NCI-H2081 (cell line): ENCODE measurements at regions not wholly inside any gene's neighbourhood (a gene's known extent, or its start where the extent isn't known, plus 50 kb on each side); places are given as distances from the start of the nearest gene placed in this dataset.

ENCODE experiments used
- DNase-seq, 2 experiments: peaks; one replicate each; lab custom pipeline; 2025; lab: John Stamatoyannopoulos, UW

DNA sequence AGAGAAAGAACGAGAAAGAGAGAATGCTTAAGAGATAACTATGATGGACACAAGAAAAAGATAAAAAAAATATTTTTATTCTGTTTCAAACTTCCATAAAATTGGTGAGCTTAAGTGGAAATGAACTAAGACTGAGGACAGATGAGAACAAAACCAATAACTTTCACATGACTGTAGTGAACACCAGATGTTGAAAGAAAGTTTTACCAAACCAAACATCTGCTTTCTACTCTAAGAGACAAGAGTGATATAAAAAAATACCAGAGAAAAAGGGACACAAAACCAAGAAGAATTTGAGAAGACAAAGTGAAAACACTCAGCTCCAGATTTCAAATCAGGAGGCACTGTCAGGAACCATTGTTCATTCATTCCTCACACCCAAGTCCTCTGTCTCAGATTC lies 147.9 kb downstream of the IMPG2 start:
- no peak for DNase-seq

DNA sequence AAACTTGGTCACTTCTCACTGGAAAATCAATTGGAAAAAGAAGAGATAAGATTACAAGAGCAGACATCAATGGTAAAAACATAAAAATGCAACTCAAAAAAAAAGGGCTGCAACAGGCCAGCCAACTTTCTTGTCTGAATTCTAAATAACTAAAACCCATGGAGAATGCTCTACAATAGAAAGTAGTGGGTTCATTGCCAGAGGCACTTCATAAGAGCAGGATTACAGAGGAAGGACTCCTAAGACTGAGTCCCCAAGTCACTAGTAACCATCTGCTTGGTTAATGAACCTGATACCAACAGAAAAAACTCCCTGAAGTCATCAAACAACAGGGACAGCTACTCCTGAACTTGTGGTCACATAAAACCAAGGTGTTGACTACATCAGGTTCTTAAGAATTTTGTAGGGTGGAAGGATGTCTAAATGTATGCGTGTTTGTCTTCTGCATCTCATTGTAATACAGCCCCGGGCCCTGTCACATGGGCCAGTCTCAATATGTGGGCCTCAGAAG lies 148.6 kb downstream of the IMPG2 start:
- no peak for DNase-seq

DNA sequence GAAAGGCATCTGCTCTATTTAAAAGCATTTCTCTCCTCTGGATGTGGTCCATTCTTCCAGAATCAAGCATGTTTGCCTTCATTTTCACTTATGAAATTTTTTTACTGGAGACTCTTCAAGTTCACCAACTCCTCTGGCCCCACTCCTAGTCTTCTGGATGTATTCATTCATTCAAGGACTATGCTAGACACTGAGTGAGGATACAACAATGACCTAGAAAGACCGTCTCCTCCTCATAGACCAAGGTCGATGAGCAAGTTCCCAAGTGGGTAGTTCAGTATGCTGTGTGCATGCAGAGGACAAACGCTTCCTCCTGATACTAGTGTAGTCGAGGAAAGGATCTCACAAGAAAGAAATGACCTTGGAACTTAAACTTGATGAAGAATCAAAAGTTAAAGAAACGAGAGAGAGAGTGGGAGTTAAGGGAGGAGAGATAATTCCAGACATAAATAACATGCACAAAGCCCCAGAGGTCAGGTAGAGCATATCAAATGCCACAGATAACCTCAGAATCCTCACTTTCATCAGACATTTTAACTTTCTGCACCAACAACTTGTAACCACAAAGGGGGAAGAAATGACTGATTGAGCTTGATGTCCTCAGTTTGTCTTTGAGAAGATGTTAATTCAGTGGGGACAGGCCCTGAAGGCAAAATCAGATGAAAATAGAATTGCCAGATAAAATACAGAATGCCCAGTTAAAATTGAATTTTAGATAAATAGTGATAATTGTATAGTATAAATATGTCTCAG lies 149.4 kb downstream of the IMPG2 start:
- no peak for DNase-seq

DNA sequence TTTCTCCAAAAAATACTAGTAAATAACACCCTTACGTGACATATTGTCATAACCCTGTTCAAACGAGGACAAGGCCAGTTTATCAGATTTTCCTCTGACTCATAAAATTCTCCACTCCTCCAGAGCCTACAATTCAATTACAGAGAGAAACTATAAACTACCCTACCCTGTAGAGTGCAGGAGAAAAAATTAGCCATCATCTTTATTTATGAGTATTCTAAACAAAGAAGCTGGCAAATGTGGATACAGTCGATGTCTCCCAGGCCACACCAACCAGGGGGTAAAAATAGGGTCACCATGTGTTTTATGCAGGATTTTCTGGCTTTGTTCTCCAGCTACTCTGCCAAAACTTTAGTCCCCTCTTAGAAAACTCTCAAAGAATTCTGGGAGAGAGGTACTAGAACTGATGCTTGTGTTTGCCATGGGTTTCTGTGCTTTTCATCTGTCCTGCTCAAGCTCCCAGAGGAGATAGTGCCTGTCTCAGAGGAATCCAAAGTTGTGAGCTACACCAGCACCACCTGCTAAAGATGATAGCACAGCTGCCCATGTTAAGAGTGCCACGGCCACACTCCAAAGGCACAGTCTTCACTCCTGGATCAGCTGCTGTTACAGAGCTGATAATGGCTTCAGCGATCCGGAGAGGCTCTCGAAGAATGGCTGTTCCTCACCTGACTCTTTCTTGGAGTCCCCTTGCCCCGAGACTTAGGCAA lies 150.2 kb downstream of the IMPG2 start:
- no peak for DNase-seq

- no peak for DNase-seq
Measured at GRCh38 chr3:101169516-101169915, 150.9 kb downstream of the IMPG2 start.

DNA sequence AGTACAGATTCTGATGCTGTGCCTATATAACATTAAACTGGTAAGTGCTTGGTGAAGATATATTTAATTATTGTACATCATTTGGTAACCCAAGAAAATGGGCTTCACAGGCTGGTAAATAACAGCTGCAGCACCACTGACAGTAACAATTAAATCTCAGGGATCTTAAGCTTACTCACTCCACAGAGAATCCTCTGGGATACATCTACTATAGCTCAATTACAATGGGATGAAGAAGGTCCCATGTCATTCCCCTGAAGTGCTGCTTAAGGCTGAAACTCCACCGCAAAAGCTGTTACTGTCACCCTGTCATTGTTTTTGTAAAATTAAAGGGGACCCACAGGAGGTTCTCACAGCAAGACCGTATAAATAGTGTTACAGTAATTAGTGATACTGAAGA lies 153.0 kb downstream of the IMPG2 start:
- no peak for DNase-seq

- no peak for DNase-seq
Measured at GRCh38 chr3:101166150-101166549, 154.2 kb downstream of the IMPG2 start.

DNA sequence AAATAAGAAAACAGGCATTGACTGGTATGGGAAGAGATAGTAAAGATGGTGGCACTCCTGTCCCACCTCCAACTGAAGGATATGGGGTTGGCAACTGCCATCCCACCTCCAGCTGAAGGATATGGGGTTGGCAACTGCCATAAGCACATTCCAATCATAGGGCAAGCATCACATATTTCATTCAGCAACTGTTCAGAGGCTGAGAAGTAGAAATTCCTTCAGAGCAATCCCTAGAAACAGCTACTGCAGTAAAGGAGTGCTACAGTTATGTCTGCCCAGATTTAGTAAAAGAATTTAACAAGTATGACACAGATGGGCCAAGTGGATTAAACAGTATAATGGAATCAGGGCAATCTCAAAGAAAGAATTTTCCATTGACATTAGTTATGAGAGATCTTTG lies 156.8 kb downstream of the IMPG2 start:
- DNase-seq = no peak

- no peak for DNase-seq
Measured at GRCh38 chr3:101159478-101159877, 160.9 kb downstream of the IMPG2 start.

DNA sequence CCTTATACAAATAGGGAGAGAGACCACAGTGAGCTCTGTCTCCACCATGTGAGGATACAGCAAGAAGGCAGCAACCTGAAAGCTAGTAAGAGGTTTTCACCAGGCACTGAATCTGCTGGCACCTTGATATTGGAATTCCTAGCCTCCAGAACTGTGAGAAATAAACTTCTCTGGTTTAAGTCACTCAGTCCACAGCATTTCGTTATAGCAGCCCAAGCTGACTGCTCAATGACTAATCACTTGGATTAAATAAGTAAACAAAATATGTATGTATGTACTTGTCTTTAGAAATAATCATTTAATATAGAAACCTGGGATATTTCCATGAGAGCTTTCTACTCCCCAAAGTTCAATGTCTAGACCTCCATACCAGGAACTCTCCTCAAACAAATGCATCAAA lies 162.0 kb downstream of the IMPG2 start:
- no peak for DNase-seq

DNA sequence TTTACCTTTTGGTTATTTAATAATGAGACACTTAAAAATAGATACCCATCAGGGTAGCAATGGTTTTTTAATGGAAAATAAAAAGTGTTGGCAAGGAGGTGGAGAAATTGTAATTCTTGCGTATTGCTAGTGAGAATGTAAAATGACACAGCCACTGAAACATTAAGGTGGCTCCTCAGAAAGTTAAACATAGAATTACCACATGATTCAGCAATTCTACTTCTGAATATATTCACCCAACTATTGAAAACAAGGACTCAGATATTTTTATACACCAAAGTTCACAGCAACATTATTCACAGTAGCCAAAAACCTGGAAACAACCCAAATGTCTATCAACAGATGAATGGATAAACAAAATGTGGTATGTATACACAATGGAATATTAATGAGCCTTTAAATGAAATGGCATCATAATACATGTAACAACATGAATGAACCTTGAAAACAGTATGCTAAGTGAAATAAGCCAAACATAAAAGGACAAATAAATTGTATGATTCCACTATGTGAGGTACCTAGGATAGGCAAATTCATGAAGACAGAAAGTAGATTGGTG lies 163.5 kb downstream of the IMPG2 start:
- DNase-seq = no peak

DNA sequence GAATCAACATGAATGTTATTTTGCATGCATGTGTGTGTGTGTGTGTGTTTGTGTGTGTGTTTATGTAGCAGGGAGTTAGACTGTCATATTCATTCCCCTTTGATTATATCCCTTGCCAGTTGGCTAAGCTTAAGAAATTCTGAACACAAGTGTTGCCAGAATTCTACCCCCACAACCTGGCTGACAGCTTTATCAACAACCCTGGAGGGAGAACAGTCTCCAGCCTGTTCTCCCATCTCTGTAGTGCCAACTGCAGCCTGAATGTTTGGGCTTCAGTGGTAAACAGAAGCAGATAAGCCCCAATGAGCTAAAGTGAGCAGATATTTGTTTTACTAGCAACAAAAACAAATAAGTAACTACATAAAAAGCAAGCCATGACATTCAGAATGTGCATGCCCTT lies 162.6 kb upstream of the ABI3BP start:
- DNase-seq = no peak

DNA sequence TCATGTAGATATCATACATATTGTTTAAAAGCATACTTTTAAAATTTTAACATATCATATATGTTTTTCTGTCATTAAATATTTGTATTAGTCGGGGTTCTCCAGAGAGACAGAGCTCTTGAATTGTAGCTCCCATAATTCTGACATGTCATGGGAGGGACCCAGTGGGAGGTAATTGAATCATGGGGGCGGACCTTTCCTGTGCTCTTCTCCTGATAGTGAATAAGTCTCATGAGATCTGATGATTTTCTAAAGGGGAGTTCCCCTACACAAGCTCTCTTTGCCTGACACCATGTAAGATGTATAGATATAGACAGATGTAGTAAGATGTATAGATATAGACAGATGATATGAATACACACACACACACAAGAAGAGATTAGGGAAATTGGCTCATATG lies 161.2 kb upstream of the ABI3BP start:
- no peak for DNase-seq

GRCh38 chr3:101151286-101151913 lies 158.2 kb upstream of the ABI3BP start:
- DNase-seq = no peak

DNA sequence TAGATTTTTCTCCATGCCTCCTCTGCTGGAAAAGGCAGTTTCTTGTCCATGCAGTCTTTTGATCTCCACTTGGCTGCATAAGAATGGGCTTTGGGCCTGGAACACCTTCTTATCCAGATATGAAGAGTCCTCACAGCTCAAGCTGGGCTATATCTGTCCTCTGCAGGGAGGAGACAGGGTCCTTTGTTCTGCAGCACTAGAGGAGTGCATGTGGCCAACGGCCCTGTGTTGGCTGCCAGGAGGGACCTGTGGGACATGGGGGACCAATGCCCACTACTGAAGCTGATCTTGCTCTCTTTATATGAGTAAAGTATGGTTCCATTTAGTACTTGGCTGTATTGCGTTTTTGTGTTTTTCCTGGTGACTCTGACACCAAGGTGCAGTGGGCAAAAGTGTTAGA lies 157.3 kb upstream of the ABI3BP start:
- no peak for DNase-seq

GRCh38 chr3:101149707-101150106 lies 156.5 kb upstream of the ABI3BP start:
- DNase-seq = no peak

DNA sequence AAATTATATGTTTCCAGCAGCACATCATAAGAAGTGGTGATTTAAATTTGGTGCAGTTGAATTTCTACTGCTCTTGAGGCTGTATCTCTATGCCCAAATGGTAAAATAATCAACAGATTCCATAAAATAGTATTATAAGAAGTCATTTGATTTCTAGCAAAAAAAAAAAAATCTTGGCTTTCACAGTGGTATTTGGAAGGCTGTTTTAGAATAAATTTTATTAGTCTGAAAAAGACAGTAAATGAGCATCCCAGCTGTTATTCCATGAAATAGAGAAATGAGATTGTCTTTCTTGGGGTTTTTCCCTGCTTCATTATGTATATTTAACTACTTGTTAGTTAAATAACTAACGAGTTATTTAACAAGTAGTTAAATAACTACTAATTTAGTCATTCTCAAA lies 156.0 kb upstream of the ABI3BP start:
- DNase-seq = no peak

GRCh38 chr3:101148001-101148400 lies 154.8 kb upstream of the ABI3BP start:
- DNase-seq = no peak

- no peak for DNase-seq
Measured at GRCh38 chr3:101146946-101147345, 153.7 kb upstream of the ABI3BP start.

DNA sequence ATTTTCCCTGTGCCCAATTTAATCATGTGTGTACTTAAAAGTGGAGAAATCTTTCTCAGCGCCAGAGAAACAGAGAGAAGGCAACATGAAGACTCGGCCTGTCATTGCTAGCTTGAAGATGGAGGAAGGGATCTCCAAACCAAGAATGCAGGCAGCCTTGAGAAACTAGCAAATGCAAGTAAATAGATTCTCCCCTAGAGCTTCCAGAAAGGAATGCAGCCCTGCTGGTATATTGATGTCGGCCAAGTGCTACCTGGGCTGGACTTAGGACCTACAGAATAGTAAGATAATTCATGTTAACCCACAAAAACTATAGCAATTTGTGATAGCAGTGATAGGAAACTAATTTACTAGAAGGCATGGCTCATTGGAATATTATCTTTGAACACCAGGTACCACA lies 150.9 kb upstream of the ABI3BP start:
- no peak for DNase-seq

GRCh38 chr3:101143012-101143411 lies 149.8 kb upstream of the ABI3BP start:
- DNase-seq = no peak

DNA sequence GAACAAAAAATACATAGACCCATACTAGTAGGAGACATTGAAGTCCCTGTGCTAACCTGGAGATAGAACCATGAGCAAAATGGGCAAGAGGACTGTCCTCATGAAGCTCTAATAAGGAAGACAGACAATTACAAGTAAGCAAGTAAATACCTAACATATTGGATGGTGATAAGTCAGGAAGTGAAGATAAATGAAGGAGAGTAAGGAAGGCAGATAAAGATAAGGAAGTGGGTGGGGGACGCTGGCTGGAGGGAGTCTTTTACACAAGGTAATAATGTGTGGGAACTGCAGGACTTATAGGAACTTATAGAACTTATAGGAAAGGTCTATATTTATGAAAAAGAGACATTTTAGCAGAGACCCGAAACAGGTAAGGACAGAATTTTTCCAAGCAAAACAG lies 148.9 kb upstream of the ABI3BP start:
- DNase-seq = no peak

DNA sequence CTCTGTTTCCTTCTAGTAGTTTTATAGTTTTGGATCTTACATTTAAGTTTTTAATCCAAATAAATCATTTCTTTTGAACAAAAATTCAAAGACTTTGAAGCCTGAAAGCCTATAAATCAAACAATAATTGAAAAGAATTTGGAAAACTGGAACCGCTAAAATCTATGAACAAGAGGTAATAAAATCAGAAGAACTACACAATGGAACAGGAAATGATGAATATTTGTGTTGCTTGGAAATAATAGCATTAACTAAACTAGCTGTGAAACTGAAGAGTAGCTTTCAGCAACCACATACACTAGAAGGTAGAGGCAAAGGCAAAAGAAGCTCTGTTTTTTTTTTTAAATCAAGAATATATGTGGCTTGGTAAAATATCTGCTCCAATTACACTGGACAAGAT lies 147.9 kb upstream of the ABI3BP start:
- no peak for DNase-seq
